GM23338 (cell line): ENCODE measurements at regions not wholly inside any gene's neighbourhood (a gene's known extent, or its start where the extent isn't known, plus 50 kb on each side); places are given as distances from the start of the nearest gene placed in this dataset.

Experiments
- CREB1 ChIP-seq: fragments of 250-450 bp; sonication (Bioruptor Pico); IDR thresholded peaks from 2 replicates; pipeline ENCODE4 v1.5.0; 2020; ENCODE audit warnings: low read depth, mild to moderate bottlenecking, moderate library complexity
- CTCF ChIP-seq, 2 experiments: fragments of 200-600 bp in 1 of 2; sonication (generic) in 1 of 2; conservative IDR thresholded peaks; 2 replicates each; pipeline versions ENCODE4 v1.5.1 to v1.6.1; 2016 to 2017; ENCODE audit warnings: antibody characterized with exemption in 2 of 2, low read depth in 2 of 2, mild to moderate bottlenecking in 2 of 2, moderate library complexity in 1 of 2
- POLR2AphosphoS5 ChIP-seq: IDR thresholded peaks from 2 replicates; pipeline ENCODE4 v1.6.1; 2016; ENCODE audit warnings: antibody characterized with exemption, low read depth
- REST ChIP-seq: IDR thresholded peaks from one replicate; pipeline ENCODE4 v1.6.1; 2018; ENCODE audit warnings: antibody characterized with exemption; ENCODE audit not compliant: unreplicated experiment

- TF ChIP-seq CTCF (conservative IDR thresholded peaks at IDR 0.05; ENCODE audit: low read depth in 2 of 2) = no peak
- no peak for TF ChIP-seq CREB1 (CRISPR knock-in tag)
- TF ChIP-seq REST = no peak
- TF ChIP-seq POLR2AphosphoS5 = no peak
These were observed 201.9 kb downstream of the PLPP3 start for GRCh38 chr1:56377431-56377830.
